GM12872 (cell line): ENCODE measurements at regions not wholly inside any gene's neighbourhood (a gene's known extent, or its start where the extent isn't known, plus 50 kb on each side); places are given as distances from the start of the nearest gene placed in this dataset.

Experiments
- CTCF ChIP-seq: IDR thresholded peaks from 3 replicates; pipeline ENCODE4 v1.5.1; 2011; ENCODE audit warnings: low read depth, mild to moderate bottlenecking, low read length, moderate library complexity; ENCODE audit not compliant: insufficient read depth

- no peak for TF ChIP-seq CTCF
These were observed 218.5 kb upstream of the FGF13 start for GRCh38 chrX:138929926-138930582.

GRCh38 chrX:138928737-138929459 lies 217.4 kb upstream of the FGF13 start:
- no peak for TF ChIP-seq CTCF

GRCh38 chrX:138925330-138925729 lies 213.8 kb upstream of the FGF13 start:
- no peak for TF ChIP-seq CTCF

- no peak for TF ChIP-seq CTCF
These were observed 212.3 kb upstream of the FGF13 start for GRCh38 chrX:138923805-138924204.

- TF ChIP-seq CTCF: no peak
These were observed 209.5 kb upstream of the FGF13 start for GRCh38 chrX:138921031-138921430.

GRCh38 chrX:138917781-138918180 lies 206.3 kb upstream of the FGF13 start:
- no peak for TF ChIP-seq CTCF

GRCh38 chrX:138914767-138915166 lies 203.2 kb upstream of the FGF13 start:
- no peak for TF ChIP-seq CTCF
